WI38 (cell line): ENCODE measurements at regions not wholly inside any gene's neighbourhood (a gene's known extent, or its start where the extent isn't known, plus 50 kb on each side); places are given as distances from the start of the nearest gene placed in this dataset.
"Not testable (repeated sequence)": the region's sequence is repeated elsewhere in the genome, so short reads cannot be mapped to it uniquely, and the experiment has no call there.

Source experiments
- H3K4me3 ChIP-seq: 2 replicates; pipeline ENCODE4 v1.5.1; 2011; ENCODE audit warnings: low read depth, mild to moderate bottlenecking, control low read depth, low read length
- CTCF ChIP-seq: IDR thresholded peaks from 2 replicates; pipeline ENCODE4 v1.5.1; 2012; ENCODE audit warnings: low read depth, mild to moderate bottlenecking, control low read depth, low read length

DNA sequence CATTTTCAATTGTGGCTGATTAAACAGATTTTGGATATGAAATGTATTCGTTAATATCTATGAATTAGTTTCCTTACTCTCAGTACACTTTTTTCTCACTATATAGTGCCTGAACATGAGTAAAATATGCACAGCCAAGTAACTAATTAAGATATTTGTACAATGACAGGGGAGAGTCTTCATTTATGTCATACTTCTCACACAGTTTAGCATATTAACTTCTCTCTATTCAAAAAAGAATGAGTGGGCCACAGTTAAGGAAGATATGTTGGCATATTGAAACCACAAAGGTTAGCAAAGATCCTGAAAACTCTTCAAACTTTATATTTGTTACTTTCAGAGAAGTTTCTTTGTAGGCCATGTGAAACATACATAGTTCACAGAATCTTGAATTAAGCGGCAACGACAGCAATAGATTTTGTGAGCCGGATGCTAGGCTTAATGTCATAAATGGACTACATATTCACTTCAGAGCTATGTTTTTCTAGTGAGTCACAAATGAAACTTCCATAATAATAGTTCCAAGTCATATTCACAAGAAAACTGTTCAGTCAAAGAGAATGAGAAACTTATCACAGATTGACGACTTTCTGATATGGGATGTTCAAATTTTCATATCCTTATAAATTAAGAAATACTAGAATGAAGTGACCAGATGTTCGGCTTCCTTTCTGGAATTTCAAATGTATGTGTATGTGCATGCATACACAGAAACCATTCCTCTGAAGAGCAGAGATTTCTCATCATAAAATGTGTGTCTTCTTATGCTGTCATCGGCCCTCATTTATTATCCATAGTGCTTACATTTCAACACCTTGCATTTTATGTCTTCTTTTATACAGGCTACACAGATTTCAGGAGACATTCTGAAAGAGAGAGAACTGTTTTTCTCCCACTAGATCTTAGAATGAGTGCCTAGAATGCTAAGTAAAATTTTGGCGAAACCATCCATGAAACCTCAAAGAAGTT lies 584.0 kb downstream of the SATB2 start:
- H3K4me3 ChIP-seq: no peak overlapping the region
- TF ChIP-seq CTCF: no peak

GRCh38 chr2:198863655-198864054 lies 594.1 kb downstream of the SATB2 start:
- TF ChIP-seq CTCF: no peak
- no peak overlapping the region for H3K4me3 ChIP-seq

DNA sequence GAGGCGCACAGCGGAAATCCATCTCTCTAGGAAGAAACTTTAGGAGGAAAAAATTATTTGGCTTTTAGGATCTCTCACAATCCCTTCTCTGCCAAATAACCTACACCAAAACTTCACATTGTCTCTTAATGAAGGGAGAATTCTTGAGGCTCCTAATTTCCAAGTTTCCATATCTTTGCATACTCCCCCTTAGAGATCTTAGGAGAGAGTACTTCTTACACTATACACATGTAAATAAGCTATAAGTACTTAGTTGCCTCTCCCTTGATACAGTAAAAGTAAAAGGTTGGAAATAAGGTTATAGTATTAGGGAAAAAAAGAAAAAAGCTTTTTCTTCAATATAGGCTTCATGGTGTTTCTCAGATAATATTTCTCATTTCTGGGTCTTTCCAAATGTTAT lies 596.7 kb downstream of the SATB2 start:
- H3K4me3 ChIP-seq: no peak overlapping the region
- TF ChIP-seq CTCF: no peak

DNA sequence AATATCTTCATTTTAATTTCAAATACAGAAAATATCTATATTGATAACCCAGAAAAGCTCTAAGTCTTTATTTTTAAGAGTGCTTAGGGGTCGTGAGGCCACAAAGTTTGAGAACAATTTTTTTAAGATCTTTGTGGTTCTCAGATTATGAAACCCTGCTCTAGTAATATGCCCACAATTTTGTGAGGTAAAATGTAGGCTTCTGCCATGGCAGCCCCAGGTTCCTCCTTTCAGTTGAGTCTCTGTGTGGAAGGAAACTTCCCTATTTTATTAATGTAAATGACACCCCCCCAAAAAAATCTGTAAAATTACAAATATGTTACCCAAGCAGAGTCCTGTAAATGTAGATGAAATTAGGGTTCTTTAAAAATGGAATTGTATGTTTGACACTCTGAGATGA lies 600.5 kb downstream of the SATB2 start:
- no peak overlapping the region for H3K4me3 ChIP-seq

DNA sequence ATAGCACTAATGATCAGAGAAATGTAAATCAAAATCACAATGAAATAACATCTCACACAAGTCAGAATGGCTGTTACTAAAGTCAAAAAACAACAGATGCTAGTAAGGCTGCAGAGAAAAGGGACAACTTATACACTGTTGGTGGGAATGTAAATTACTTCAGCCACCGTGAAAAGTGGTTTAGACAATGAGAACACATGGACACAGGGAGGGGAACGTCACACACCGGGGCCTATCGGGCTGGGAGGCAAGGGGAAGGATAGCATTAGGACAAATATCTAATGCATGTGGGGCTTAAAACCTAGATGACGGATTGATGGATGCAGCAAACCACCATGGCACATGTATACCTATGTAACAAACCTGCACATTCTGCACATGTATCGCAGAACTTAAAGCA lies 602.0 kb downstream of the SATB2 start:
- H3K4me3 ChIP-seq: not testable (repeated sequence)

More for the DNA sequence above, 600.5 kb downstream of the SATB2 start:
- TF ChIP-seq CTCF: no peak

GRCh38 chr2:198852248-198852647 lies 605.5 kb downstream of the SATB2 start:
- H3K4me3 ChIP-seq: no peak overlapping the region
- TF ChIP-seq CTCF: no peak

DNA sequence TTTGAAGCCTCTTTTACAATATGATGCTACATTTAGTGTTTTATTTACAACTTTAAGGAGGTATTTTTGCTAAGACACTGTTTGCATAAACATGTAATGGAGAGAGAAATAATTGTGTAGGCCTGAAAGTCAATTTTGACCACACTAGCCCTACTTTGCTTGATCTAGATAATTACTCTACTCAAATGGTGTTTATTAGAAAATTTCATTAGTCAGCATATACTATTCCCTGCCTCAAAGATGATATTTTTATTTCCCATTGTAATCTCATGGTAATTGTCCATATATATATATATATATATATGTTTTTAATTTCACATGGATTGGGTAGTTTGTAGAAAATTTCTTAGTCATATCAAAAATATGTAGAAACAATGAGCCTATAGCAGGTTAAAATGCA lies 632.2 kb downstream of the SATB2 start:
- TF ChIP-seq CTCF: no peak
- no peak overlapping the region for H3K4me3 ChIP-seq
